B cell (primary cell): ENCODE measurements at regions not wholly inside any gene's neighbourhood (a gene's known extent, or its start where the extent isn't known, plus 50 kb on each side); places are given as distances from the start of the nearest gene placed in this dataset.

Experiments
- EZH2 ChIP-seq: IDR thresholded peaks from 2 replicates; pipeline ENCODE4 v1.6.1; 2012; ENCODE audit warnings: borderline replicate concordance, low read depth, mild to moderate bottlenecking, moderate library complexity, low read length; ENCODE audit not compliant: insufficient read depth, poor library complexity, severe bottlenecking
- TF ChIP-seq, protein P1 (sequence below): fragments of 200-600 bp; IDR thresholded peaks from one replicate; pipeline ENCODE4 v1.8.0; 2022; ENCODE audit warnings: antibody characterized with exemption, mild to moderate bottlenecking

DNA sequence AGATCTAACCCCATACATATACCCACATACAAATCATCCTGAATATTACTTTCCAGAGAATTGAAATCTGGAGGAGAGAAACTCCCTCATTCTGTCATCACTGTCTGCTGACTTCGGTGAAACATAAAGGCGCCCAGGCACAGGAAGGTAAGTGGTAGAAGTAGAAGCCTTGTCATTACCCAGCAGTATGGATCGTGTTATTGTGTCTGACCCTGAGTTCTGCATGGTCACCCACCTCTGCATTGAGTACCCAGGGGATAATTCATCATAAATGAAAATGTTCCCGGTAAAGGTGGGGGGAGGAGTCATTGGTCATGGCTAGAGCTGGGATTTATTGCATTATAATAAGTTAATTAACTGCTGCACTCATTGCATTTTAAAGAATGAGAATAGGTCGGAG is 342.6 kb upstream of the PKN2 start:
- TF ChIP-seq, protein P1, sequence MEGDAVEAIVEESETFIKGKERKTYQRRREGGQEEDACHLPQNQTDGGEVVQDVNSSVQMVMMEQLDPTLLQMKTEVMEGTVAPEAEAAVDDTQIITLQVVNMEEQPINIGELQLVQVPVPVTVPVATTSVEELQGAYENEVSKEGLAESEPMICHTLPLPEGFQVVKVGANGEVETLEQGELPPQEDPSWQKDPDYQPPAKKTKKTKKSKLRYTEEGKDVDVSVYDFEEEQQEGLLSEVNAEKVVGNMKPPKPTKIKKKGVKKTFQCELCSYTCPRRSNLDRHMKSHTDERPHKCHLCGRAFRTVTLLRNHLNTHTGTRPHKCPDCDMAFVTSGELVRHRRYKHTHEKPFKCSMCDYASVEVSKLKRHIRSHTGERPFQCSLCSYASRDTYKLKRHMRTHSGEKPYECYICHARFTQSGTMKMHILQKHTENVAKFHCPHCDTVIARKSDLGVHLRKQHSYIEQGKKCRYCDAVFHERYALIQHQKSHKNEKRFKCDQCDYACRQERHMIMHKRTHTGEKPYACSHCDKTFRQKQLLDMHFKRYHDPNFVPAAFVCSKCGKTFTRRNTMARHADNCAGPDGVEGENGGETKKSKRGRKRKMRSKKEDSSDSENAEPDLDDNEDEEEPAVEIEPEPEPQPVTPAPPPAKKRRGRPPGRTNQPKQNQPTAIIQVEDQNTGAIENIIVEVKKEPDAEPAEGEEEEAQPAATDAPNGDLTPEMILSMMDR, result no peak
- TF ChIP-seq EZH2, result no peak
